KBM-7 (cell line): ENCODE measurements at regions not wholly inside any gene's neighbourhood (a gene's known extent, or its start where the extent isn't known, plus 50 kb on each side); places are given as distances from the start of the nearest gene placed in this dataset.
A peak's percentile ranks its signal among the peaks of the same experiment; 100 is the strongest.

ENCODE experiments used
- DNase-seq: peaks from one replicate; pipeline ENCODE4 v3.0.0-alpha.2; 2015
- in situ Hi-C: fragments of 300-500 bp; cut with MboI; formaldehyde crosslinking; loops from 2 replicates; pipeline ENCODE4 v1.14.3; 2020; ENCODE audit warnings: low sequenced_read_pairs, low pct_unique_long_range_greater_than_20kb, mixed read lengths

DNA sequence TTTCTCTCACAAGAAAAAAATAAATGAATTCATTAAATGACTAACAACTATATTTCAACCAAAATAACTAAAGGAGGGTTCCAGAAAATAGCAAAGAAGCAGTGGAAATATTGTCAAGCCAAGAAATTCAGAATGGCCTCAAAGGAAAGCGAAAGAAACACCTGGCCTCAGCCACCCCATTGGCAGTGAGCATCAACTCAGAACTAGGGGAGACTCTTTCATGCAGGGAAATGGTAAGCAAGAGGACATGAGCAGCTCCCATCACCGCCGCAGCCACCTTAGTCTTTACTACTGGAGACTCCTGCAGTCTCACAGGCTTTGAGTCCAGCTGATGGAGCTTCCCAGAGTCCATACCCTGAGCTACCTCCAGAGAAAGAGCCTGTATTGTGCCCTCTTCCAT, 343.9 kb upstream of the GRAMD2B start:
- DNase-seq: no peak
- in situ Hi-C loops: no loop called here

GRCh38 chr5:126081209-126081608, 342.0 kb upstream of the GRAMD2B start:
- no peak for DNase-seq
- in situ Hi-C loops: no loop called here

- in situ Hi-C loops: no loop called here
Observed at GRCh38 chr5:126093041-126093440, 330.2 kb upstream of the GRAMD2B start.

GRCh38 chr5:126093718-126094117, 329.5 kb upstream of the GRAMD2B start:
- DNase-seq: no peak
- in situ Hi-C loops: no loop called here

More at GRCh38 chr5:126093041-126093440, 330.2 kb upstream of the GRAMD2B start:
- DNase-seq: no peak

DNA sequence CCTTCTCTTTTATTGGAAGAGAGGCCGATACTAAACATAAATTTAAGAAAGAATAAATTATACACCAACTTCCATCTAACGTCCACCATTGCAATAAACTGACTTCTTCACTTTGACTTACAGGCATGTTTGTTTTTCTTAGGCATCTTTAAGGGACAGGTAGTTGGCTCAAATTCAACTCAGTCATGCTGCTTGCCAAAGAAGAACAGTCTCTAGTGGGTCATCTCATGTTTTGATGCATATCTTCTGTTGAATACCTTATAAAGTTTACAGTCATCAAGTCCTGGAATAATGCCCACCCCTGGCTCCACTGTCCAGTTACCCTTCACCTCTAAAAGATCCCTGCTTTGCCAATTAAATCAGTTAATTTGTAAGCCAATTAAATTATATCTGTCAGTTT, 328.2 kb upstream of the GRAMD2B start:
- no peak for DNase-seq
- in situ Hi-C loops: no loop called here

GRCh38 chr5:126096442-126097006, 326.7 kb upstream of the GRAMD2B start:
- in situ Hi-C loops: no loop called here
- no peak for DNase-seq

DNA sequence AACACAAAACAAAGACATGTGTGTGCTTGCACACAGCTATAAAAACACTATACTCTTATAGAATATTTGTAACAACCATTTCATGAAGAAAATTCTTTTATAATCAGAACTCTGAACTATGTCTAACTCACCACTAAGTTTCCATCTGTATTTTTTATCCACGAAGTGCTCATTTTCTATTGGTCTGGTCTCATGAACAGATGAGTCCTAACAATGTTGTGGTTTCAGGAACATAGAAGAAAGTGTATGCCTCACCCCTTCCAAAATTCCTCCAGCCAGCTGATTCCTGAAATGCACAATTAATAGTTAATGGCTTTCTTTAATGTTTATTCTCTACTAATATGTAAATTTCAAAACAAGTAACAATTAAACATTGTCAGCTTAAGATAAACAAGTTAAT, 325.3 kb upstream of the GRAMD2B start:
- DNase-seq: no peak
- in situ Hi-C loops: no loop called here

GRCh38 chr5:126098330-126099017, 324.7 kb upstream of the GRAMD2B start:
- DNase-seq: no peak
- in situ Hi-C loops: no loop called here

- no peak for DNase-seq
- in situ Hi-C loops: no loop called here
Observed at GRCh38 chr5:126099077-126099476, 324.1 kb upstream of the GRAMD2B start.

DNA sequence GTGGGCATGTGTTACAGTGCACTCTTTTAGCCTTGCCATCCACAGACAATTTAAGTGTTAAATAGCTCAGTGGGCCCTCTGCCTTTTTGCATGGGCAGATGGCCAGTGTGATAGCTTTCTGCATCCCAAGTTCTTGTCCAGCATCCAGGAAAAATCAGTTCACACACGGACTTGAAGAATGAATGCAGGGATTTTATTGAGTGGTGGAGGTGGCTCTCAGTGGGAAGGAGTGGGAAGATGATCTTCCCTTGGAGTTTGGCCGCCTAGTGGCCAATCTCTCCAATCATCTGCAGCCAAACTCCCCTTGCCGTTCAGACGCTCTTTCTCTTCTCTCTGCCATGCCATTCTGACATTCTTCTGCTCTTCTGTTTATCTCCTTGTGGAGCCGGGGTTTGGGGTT, 322.4 kb upstream of the GRAMD2B start:
- in situ Hi-C loops: no loop called here
- peak; percentile 3 for DNase-seq

DNA sequence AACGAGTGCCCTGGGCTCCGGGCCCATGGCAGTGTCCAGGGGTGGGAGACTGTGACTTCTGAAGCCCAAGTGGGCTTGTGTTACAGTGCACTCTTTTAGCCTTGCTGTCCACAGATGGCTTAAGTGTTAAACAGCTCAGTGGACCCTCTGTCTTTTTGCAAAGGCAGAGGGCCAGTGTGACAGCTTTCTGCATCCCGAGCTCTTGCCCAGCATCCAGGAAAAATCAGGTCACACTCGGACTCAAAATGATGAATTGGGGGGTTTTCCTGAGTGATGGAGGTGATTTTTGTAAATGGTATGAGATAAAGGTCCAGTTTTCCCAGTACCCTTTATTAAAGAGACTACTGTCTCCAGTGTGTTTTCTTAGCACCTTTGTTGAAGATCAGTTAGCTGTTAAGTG, 321.3 kb upstream of the GRAMD2B start:
- no peak for DNase-seq
- in situ Hi-C loops: no loop called here

DNA sequence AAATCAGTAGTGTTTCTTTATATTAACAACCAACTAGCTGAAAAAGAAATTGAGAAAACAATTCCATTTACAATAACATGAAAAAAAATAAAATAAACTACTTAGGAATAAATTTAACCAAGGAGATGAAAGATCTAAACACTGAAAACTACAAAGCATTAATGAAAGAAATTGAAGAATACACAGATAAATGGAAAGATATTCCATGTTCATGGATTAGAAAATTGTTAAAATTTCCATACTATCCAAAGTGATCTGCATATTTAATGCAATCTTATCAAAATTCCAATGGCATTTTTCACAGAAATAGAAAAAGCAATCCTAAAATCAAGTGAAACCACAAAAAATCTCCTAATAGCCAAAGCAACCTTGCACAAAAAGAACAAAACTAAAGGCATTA, 320.2 kb upstream of the GRAMD2B start:
- in situ Hi-C loops: no loop called here
- no peak for DNase-seq

DNA sequence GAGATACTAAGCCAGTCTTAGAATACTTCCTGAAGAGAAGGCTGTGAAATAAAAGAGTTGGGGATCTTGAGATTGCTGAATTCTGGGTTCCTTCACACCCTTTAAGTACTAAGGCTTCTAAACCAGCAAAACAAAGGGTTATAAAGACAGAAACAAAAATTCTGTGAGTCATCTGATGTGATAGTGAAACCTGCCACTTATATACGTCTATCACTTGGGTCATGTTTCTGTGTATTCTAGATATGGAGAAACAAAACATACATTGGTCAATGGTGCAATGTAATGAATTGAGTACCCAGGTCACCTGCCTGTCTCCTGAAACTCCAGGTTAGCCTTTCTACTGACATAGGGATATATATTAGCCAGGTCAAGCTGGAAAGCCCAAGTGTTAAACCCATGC, 319.3 kb upstream of the GRAMD2B start:
- in situ Hi-C loops: no loop called here

DNA sequence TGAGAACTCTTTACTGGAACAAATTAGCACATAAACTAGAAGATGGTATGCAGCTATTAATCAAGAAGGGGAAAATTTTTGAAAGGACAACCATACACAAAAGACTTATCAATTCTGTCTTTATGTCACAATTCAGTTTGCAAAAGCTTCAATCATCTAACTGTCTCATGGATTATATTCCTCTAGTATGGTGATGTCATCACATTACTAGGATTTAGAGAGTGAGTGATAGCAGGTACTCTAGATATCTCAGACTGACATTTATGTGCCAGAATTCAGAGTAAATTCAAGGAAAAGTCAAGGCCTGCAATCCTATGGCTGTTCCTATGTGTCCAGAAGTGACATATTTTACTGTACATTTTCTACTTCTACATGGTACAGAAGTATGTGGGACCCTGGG, 318.9 kb upstream of the GRAMD2B start:
- DNase-seq: no peak
- in situ Hi-C loops: no loop called here

More for the DNA sequence above, 319.3 kb upstream of the GRAMD2B start:
- DNase-seq: no peak

DNA sequence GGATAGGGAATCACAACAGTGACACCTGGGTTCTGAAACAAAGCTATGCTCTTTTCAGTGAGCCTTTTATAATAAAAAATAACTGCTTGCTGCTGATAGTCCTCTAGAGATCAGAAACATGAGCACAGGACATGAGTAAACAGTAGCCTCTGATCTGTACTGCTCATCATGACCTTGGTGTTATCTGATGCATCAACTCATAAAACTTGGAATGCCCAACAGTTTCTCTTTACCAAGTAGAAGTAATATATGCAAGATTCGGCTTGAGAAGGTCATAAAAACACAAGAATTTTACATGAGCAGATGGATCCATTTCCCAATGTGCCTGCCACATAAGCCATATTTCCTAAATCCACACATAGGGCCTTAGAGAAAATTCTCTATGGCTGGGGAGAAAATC, 318.3 kb upstream of the GRAMD2B start:
- in situ Hi-C loops: no loop called here
- no peak for DNase-seq

DNA sequence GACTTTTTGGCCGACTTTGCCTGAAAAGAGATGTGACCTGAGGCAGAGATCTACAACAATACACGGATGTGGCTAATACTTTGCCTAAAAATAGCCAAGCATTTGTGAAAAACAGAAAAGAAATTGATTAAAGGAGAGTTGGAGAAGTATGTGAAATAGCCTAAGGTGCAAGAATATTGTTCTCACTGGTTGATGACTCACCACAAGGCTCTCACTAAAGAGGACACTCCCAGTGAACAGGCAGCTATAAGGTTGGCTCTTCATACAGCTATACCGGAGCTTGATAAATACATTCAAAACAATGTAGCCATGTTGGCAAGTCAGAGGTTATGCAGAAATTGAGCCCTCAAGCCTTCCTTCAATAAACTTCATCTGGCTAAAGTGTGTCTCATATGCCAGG, 317.2 kb upstream of the GRAMD2B start:
- no peak for DNase-seq
- in situ Hi-C loops: no loop called here

GRCh38 chr5:126107381-126107780, 315.8 kb upstream of the GRAMD2B start:
- no peak for DNase-seq
- in situ Hi-C loops: no loop called here

- in situ Hi-C loops: no loop called here
- DNase-seq: no peak
Observed at GRCh38 chr5:126108470-126108869, 314.7 kb upstream of the GRAMD2B start.

DNA sequence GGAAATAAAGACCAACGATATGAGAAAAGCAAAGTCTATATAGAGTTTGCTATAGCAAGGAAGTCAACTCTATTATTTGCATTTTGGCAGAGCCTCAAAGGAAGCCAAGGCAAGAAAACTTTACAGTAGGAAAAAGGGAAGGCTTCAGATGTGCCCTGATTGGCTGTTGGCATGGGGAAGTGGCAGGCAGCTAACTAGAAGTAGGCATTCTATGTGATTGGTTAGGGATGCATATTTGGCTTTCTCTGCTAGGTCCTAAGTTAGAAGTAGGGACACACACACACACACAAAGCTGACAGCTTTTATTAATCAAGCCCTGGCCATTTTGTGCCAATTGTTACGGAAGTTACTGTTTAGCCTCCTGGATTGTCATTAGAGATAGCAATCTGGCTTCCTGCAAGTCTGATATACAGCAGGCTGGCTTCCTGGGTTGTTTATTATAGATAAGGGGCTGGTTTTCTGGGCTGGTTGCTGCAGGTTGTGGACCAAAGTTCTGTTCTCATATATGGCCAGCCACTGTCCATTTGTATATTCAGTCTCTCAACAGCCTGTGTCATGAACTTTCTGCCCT, 308.1 kb upstream of the GRAMD2B start:
- DNase-seq: no peak
- in situ Hi-C loops: no loop called here

DNA sequence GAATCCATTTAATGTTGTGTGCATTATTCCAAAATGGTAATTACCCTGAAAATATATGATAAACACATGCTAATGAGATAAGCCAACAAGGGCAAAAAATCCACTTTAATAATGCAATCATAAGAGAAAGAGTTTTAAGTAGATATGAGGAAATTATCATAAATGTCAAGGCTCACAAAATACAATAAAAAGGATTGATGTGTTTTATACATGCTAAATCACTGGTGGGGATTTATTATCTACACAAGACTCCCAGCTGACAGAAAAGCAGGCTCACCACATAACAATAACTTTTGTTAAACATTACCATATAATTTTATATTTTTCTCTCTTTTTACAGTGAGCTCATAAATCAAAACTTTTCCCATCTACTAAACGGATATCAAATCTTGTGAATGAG, 306.2 kb upstream of the GRAMD2B start:
- in situ Hi-C loops: no loop called here
- DNase-seq: no peak

- in situ Hi-C loops: no loop called here
- no peak for DNase-seq
Observed at GRCh38 chr5:126119887-126120442, 303.2 kb upstream of the GRAMD2B start.
